Activated CD8-positive, alpha-beta memory T cell treated with anti-CD3 and anti-CD28 coated beads, Interleukin-2, amount 50 U/mL, for 48 hours (primary cell): ENCODE measurements at regions not wholly inside any gene's neighbourhood (a gene's known extent, or its start where the extent isn't known, plus 50 kb on each side); places are given as distances from the start of the nearest gene placed in this dataset.

Experiments used
- DNase-seq: peaks from one replicate; pipeline ENCODE4 v3.0.0-alpha.2; 2020

- DNase-seq = no peak
These were observed 256.2 kb downstream of the ACTL7B start for GRCh38 chr9:108599571-108599970.

GRCh38 chr9:108591121-108591520, 264.7 kb downstream of the ACTL7B start:
- DNase-seq = no peak

GRCh38 chr9:108588246-108588645, 267.5 kb downstream of the ACTL7B start:
- DNase-seq = no peak

- no peak for DNase-seq
These were observed 269.2 kb downstream of the ACTL7B start for GRCh38 chr9:108586471-108587139.

GRCh38 chr9:108584860-108585259, 270.9 kb downstream of the ACTL7B start:
- DNase-seq = no peak

GRCh38 chr9:108582726-108583125, 273.1 kb downstream of the ACTL7B start:
- DNase-seq = no peak

- DNase-seq = no peak
These were observed 275.9 kb downstream of the ACTL7B start for GRCh38 chr9:108579757-108580439.

- DNase-seq = no peak
These were observed 280.5 kb downstream of the ACTL7B start for GRCh38 chr9:108575276-108575675.

GRCh38 chr9:108569624-108570023, 286.2 kb downstream of the ACTL7B start:
- DNase-seq = no peak

GRCh38 chr9:108568093-108568492, 287.7 kb downstream of the ACTL7B start:
- no peak for DNase-seq

GRCh38 chr9:108567571-108567970, 288.2 kb downstream of the ACTL7B start:
- no peak for DNase-seq

GRCh38 chr9:108565651-108566378, 290.0 kb downstream of the ACTL7B start:
- no peak for DNase-seq

GRCh38 chr9:108562176-108562575, 293.6 kb downstream of the ACTL7B start:
- no peak for DNase-seq

- no peak for DNase-seq
These were observed 296.4 kb downstream of the ACTL7B start for GRCh38 chr9:108559432-108559831.

- no peak for DNase-seq
These were observed 301.0 kb downstream of the ACTL7B start for GRCh38 chr9:108554831-108555230.

- no peak for DNase-seq
These were observed 302.6 kb downstream of the ACTL7B start for GRCh38 chr9:108553111-108553635.

- DNase-seq = no peak
These were observed 303.2 kb downstream of the ACTL7B start for GRCh38 chr9:108552459-108553040.

- DNase-seq = no peak
These were observed 304.6 kb downstream of the ACTL7B start for GRCh38 chr9:108551030-108551841.

GRCh38 chr9:108550106-108550505, 305.7 kb downstream of the ACTL7B start:
- DNase-seq = no peak

- no peak for DNase-seq
These were observed 306.6 kb downstream of the ACTL7B start for GRCh38 chr9:108549184-108549583.

- no peak for DNase-seq
These were observed 308.2 kb downstream of the ACTL7B start for GRCh38 chr9:108547411-108548135.

- DNase-seq = no peak
These were observed 309.6 kb downstream of the ACTL7B start for GRCh38 chr9:108546215-108546614.
